GDM1 (cell line): ENCODE measurements at regions not wholly inside any gene's neighbourhood (a gene's known extent, or its start where the extent isn't known, plus 50 kb on each side); places are given as distances from the start of the nearest gene placed in this dataset.

Experiments
- DNase-seq: peaks from one replicate; lab custom pipeline; 2025; lab: John Stamatoyannopoulos, UW

- DNase-seq: no peak
Observed at GRCh38 chr12:125678589-125678993, 613.4 kb downstream of the AACS start.

GRCh38 chr12:125683748-125684381 is 618.6 kb downstream of the AACS start:
- DNase-seq: no peak

GRCh38 chr12:125684968-125685790 is 619.9 kb downstream of the AACS start:
- no peak for DNase-seq

- no peak for DNase-seq
Observed at GRCh38 chr12:125685915-125686314, 620.7 kb downstream of the AACS start.

- DNase-seq: no peak
Observed at GRCh38 chr12:125687403-125687802, 622.2 kb downstream of the AACS start.

- no peak for DNase-seq
Observed at GRCh38 chr12:125687820-125688219, 622.6 kb downstream of the AACS start.

- DNase-seq: no peak
Observed at GRCh38 chr12:125688223-125688622, 623.0 kb downstream of the AACS start.

GRCh38 chr12:125688881-125689280 is 623.6 kb downstream of the AACS start:
- no peak for DNase-seq

- DNase-seq: no peak
Observed at GRCh38 chr12:125689576-125690410, 624.6 kb downstream of the AACS start.

GRCh38 chr12:125690841-125691240 is 625.6 kb downstream of the AACS start:
- no peak for DNase-seq

GRCh38 chr12:125696054-125696453 is 630.8 kb downstream of the AACS start:
- DNase-seq: no peak

GRCh38 chr12:125704803-125705202 is 639.6 kb downstream of the AACS start:
- no peak for DNase-seq

- no peak for DNase-seq
Observed at GRCh38 chr12:125720961-125721360, 655.7 kb downstream of the AACS start.

- DNase-seq: no peak
Observed at GRCh38 chr12:125734137-125734536, 668.9 kb downstream of the AACS start.

- DNase-seq: no peak
Observed at GRCh38 chr12:125738211-125738610, 673.0 kb downstream of the AACS start.

- no peak for DNase-seq
Observed at GRCh38 chr12:125742413-125742812, 677.2 kb downstream of the AACS start.

- no peak for DNase-seq
Observed at GRCh38 chr12:125744201-125744600, 679.0 kb downstream of the AACS start.

GRCh38 chr12:125755512-125755911 is 690.3 kb downstream of the AACS start:
- DNase-seq: no peak

GRCh38 chr12:125766091-125766490 is 700.9 kb downstream of the AACS start:
- DNase-seq: no peak

GRCh38 chr12:125772403-125772802 is 707.2 kb downstream of the AACS start:
- DNase-seq: no peak

- DNase-seq: peak; percentile 46
Observed at GRCh38 chr12:125773033-125773640, 707.9 kb downstream of the AACS start.

- no peak for DNase-seq
Observed at GRCh38 chr12:125775507-125775906, 710.3 kb downstream of the AACS start.
